ENCODE measurements at regions not wholly inside any gene's neighbourhood (a gene's known extent, or its start where the extent isn't known, plus 50 kb on each side); places are given as distances from the start of the nearest gene placed in this dataset.
"Not testable (repeated sequence)": the region's sequence is repeated elsewhere in the genome, so short reads cannot be mapped to it uniquely, and the experiment has no call there.

GRCh38 chr1:120619867-120620692, 103.7 kb upstream of the NBPF26 start:
- not testable (repeated sequence) for DNase-seq

- DNase-seq: not testable (repeated sequence)
Measured at GRCh38 chr1:120620693-120620969, 103.1 kb upstream of the NBPF26 start.

- DNase-seq: not testable (repeated sequence)
Measured at GRCh38 chr1:120621278-120621677, 102.5 kb upstream of the NBPF26 start.

- not testable (repeated sequence) for DNase-seq
Measured at GRCh38 chr1:120623539-120623938, 100.2 kb upstream of the NBPF26 start.

GRCh38 chr1:120624565-120625064, 99.1 kb upstream of the NBPF26 start:
- not testable (repeated sequence) for DNase-seq

GRCh38 chr1:120629832-120630455, 93.8 kb upstream of the NBPF26 start:
- DNase-seq: not testable (repeated sequence)

GRCh38 chr1:120634816-120635806, 88.6 kb upstream of the NBPF26 start:
- not testable (repeated sequence) for DNase-seq

- not testable (repeated sequence) for DNase-seq
Measured at GRCh38 chr1:120640261-120641013, 83.3 kb upstream of the NBPF26 start.

- DNase-seq: not testable (repeated sequence)
Measured at GRCh38 chr1:120641014-120641302, 82.8 kb upstream of the NBPF26 start.

GRCh38 chr1:120647182-120647581, 76.6 kb upstream of the NBPF26 start:
- not testable (repeated sequence) for DNase-seq

- not testable (repeated sequence) for DNase-seq
Measured at GRCh38 chr1:120648915-120649623, 74.7 kb upstream of the NBPF26 start.

GRCh38 chr1:120649730-120650129, 74.0 kb upstream of the NBPF26 start:
- DNase-seq: not testable (repeated sequence)

- not testable (repeated sequence) for DNase-seq
Measured at GRCh38 chr1:120654114-120654513, 69.6 kb upstream of the NBPF26 start.

GRCh38 chr1:120655394-120655793, 68.4 kb upstream of the NBPF26 start:
- not testable (repeated sequence) for DNase-seq

- DNase-seq: not testable (repeated sequence)
Measured at GRCh38 chr1:120656116-120656515, 67.6 kb upstream of the NBPF26 start.

- not testable (repeated sequence) for DNase-seq
Measured at GRCh38 chr1:120657804-120658203, 65.9 kb upstream of the NBPF26 start.

GRCh38 chr1:120658622-120659021, 65.1 kb upstream of the NBPF26 start:
- not testable (repeated sequence) for DNase-seq

- DNase-seq: not testable (repeated sequence)
Measured at GRCh38 chr1:120659133-120659532, 64.6 kb upstream of the NBPF26 start.

- not testable (repeated sequence) for DNase-seq
Measured at GRCh38 chr1:120664376-120665249, 59.1 kb upstream of the NBPF26 start.

- not testable (repeated sequence) for DNase-seq
Measured at GRCh38 chr1:120665250-120665577, 58.5 kb upstream of the NBPF26 start.

- DNase-seq: not testable (repeated sequence)
Measured at GRCh38 chr1:120668187-120668586, 55.6 kb upstream of the NBPF26 start.

Data from activated CD4-positive, alpha-beta T cell treated with anti-CD3 and anti-CD28 coated beads for 1 hour (primary cell).